ENCODE measurements at regions not wholly inside any gene's neighbourhood (a gene's known extent, or its start where the extent isn't known, plus 50 kb on each side); places are given as distances from the start of the nearest gene placed in this dataset.

DNA sequence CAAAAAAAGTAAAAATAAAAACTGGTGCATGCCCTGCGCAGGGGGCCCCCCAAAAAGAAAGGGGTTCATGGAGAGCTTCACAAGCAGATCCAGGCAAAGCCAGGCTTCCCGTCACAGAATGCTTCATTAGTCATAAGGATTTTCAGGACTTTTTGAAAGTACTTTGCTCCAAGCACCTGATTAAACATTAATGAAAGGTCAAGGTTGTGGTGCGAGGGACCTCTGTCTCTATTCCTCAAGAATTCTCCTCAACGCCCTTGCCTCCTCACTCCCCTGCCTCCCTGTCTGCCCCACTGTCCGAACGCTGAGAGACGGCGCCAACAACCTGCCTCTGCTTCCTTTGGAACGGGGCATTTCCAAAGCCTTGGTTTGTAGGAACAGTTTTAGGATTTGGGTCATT, 240.1 kb upstream of the IGF1R start:
- no peaks in the 10 kb centered on the region for H3K27me3 ChIP-seq (ENCODE audit: control insufficient read depth, insufficient read depth, low read length)
- WGBS (ENCODE audit: insufficient coverage, low lambda C conversion rate) = 0% methylated on average over 1 of the region's 9 CpGs
- H3K9me3 ChIP-seq (ENCODE audit: control insufficient read depth, low read depth, low read length) = no peaks in the 10 kb centered on the region

DNA sequence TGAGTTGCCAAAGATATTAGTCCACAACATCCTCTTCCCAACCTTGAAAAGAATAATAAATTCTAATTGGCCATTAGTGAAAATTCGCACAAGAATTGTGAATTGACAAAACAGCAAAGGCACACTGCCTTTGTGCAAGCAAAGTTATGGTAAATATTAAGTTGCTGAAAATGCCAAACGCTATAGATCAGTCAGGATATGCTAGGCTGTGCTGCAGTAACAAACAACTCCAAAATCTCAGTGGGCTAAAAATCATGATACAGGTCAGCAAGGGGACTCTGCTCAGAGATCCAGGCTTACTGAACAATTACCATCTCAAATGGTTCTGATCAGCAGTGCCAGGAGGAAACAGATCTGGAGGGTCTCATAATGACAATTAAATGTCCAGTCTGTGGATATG, 238.0 kb upstream of the IGF1R start:
- H3K9me3 ChIP-seq (ENCODE audit: control insufficient read depth, low read depth, low read length) = no peaks in the 10 kb centered on the region
- DNase-seq = no peak
- H3K4me3 ChIP-seq (ENCODE audit: low read length) = no peak overlapping the region
- no peak overlapping the region for H3K27ac ChIP-seq (ENCODE audit: low read length)
- H3K27me3 ChIP-seq (ENCODE audit: control insufficient read depth, insufficient read depth, low read length) = no peaks in the 10 kb centered on the region
- H3K4me1 ChIP-seq (ENCODE audit: control insufficient read depth, insufficient read depth, low read length) = no peaks in the 10 kb centered on the region
- 86% methylated on average over 1 of the region's 2 CpGs for WGBS (ENCODE audit: insufficient coverage, low lambda C conversion rate)
- H3K36me3 ChIP-seq (ENCODE audit: control insufficient read depth, insufficient read depth, low read length) = no peaks in the 10 kb centered on the region

More for the DNA sequence above, 240.1 kb upstream of the IGF1R start:
- Histone ChIP-seq H3K36me3 (ENCODE audit: control insufficient read depth, insufficient read depth, low read length) (no peaks in the 10 kb centered on the region), H3K4me3 (ENCODE audit: low read length) (no peak overlapping the region), H3K27ac (ENCODE audit: low read length) (no peak overlapping the region), H3K4me1 (ENCODE audit: control insufficient read depth, insufficient read depth, low read length) (no peaks in the 10 kb centered on the region)
- DNase-seq = no peak

- no CpG with 5 or more reads among the region's 2 CpGs for WGBS (ENCODE audit: insufficient coverage, low lambda C conversion rate)
- no peak for DNase-seq
Measured at GRCh38 chr15:98412852-98413251, 235.5 kb upstream of the IGF1R start.

GRCh38 chr15:98413933-98414546, 234.3 kb upstream of the IGF1R start:
- H3K27ac ChIP-seq (ENCODE audit: low read length) = no peak overlapping the region
- no peak for DNase-seq
- no peak overlapping the region for H3K4me3 ChIP-seq (ENCODE audit: low read length)
- H3K27me3 ChIP-seq (ENCODE audit: control insufficient read depth, insufficient read depth, low read length) = peaks cover 10% of the 10 kb centered on the region
- no peaks in the 10 kb centered on the region for H3K9me3 ChIP-seq (ENCODE audit: control insufficient read depth, low read depth, low read length)
- H3K4me1 ChIP-seq (ENCODE audit: control insufficient read depth, insufficient read depth, low read length) = no peaks in the 10 kb centered on the region
- no CpG with 5 or more reads among the region's 13 CpGs for WGBS (ENCODE audit: insufficient coverage, low lambda C conversion rate)
- no peaks in the 10 kb centered on the region for H3K36me3 ChIP-seq (ENCODE audit: control insufficient read depth, insufficient read depth, low read length)

More at GRCh38 chr15:98412852-98413251, 235.5 kb upstream of the IGF1R start:
- Histone ChIP-seq H3K36me3 (ENCODE audit: control insufficient read depth, insufficient read depth, low read length) (no peaks in the 10 kb centered on the region), H3K9me3 (ENCODE audit: control insufficient read depth, low read depth, low read length) (no peaks in the 10 kb centered on the region), H3K4me3 (ENCODE audit: low read length) (no peak overlapping the region), H3K4me1 (ENCODE audit: control insufficient read depth, insufficient read depth, low read length) (no peaks in the 10 kb centered on the region), H3K27ac (ENCODE audit: low read length) (no peak overlapping the region), H3K27me3 (ENCODE audit: control insufficient read depth, insufficient read depth, low read length) (peaks cover 8% of the 10 kb centered on the region)

DNA sequence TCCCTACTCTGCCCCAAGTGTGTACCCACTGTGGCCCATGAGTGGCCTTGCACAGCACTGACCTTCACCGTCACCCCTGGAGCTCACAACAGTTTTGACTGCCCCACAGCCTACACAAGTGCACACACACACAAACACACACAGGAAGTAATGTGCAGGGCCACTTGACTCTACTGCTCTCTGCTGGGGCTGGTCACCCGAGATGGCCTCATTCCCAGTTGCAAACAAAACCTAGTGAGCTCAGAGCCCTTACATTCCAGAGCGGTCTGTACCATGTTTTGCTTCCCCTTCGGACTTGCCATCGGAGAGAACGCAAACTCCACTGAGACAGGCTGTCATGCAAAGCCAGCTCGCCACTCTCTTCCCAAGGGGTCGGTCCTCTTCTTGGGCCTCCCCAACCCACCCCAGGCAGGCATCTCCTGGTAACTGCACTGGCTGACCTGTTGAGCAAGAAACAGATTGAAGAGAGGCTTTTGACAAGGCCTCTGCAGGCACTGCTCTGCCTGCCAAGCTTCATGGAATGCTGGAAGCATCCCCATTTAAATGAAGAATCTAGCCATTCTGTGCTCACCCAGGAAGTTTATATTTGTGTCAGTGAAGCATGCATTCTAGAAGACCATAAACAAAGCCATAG, 232.0 kb upstream of the IGF1R start:
- peaks cover 31% of the 10 kb centered on the region for H3K27me3 ChIP-seq (ENCODE audit: control insufficient read depth, insufficient read depth, low read length)
- H3K4me3 ChIP-seq (ENCODE audit: low read length) = no peak overlapping the region
- peaks cover 2% of the 10 kb centered on the region for H3K4me1 ChIP-seq (ENCODE audit: control insufficient read depth, insufficient read depth, low read length)
- no peak overlapping the region for H3K27ac ChIP-seq (ENCODE audit: low read length)
- no CpG with 5 or more reads among the region's 8 CpGs for WGBS (ENCODE audit: insufficient coverage, low lambda C conversion rate)
- no peaks in the 10 kb centered on the region for H3K36me3 ChIP-seq (ENCODE audit: control insufficient read depth, insufficient read depth, low read length)
- H3K9me3 ChIP-seq (ENCODE audit: control insufficient read depth, low read depth, low read length) = peaks cover 2% of the 10 kb centered on the region
- DNase-seq = no peak

- Histone ChIP-seq H3K4me1 (ENCODE audit: control insufficient read depth, insufficient read depth, low read length) (peaks cover 8% of the 10 kb centered on the region), H3K9me3 (ENCODE audit: control insufficient read depth, low read depth, low read length) (peaks cover 6% of the 10 kb centered on the region), H3K4me3 (ENCODE audit: low read length) (no peak overlapping the region), H3K27ac (ENCODE audit: low read length) (no peak overlapping the region), H3K36me3 (ENCODE audit: control insufficient read depth, insufficient read depth, low read length) (no peaks in the 10 kb centered on the region), H3K27me3 (ENCODE audit: control insufficient read depth, insufficient read depth, low read length) (peaks cover 41% of the 10 kb centered on the region)
- WGBS (ENCODE audit: insufficient coverage, low lambda C conversion rate) = no CpG with 5 or more reads among the region's 12 CpGs
- DNase-seq = no peak
Measured at GRCh38 chr15:98417346-98417745, 231.0 kb upstream of the IGF1R start.

DNA sequence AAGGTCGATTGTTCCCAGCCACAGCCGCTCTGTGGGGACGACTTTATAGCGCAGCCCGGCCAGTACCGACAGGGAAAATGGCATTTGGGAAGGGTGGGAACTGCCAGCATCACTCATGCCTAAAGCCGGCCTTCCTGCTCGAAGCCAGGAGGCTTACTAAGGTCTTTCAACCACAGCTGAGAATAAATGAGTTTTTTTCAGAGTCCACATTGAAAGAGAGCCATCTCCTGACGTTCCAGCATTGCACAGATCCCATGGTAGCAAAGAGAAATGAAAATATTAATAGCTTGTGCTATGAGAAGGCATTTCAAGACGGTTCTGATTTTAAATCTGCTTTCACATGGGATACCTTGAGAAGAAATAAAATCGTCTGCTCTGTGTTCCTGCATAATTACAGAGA, 230.2 kb upstream of the IGF1R start:
- DNase-seq = no peak
- H3K27me3 ChIP-seq (ENCODE audit: control insufficient read depth, insufficient read depth, low read length) = peaks cover 49% of the 10 kb centered on the region
- WGBS (ENCODE audit: insufficient coverage, low lambda C conversion rate) = 97% methylated on average over 6 of the region's 11 CpGs
- H3K36me3 ChIP-seq (ENCODE audit: control insufficient read depth, insufficient read depth, low read length) = no peaks in the 10 kb centered on the region
- H3K4me3 ChIP-seq (ENCODE audit: low read length) = no peak overlapping the region
- H3K27ac ChIP-seq (ENCODE audit: low read length) = no peak overlapping the region
- H3K4me1 ChIP-seq (ENCODE audit: control insufficient read depth, insufficient read depth, low read length) = peaks cover 8% of the 10 kb centered on the region
- H3K9me3 ChIP-seq (ENCODE audit: control insufficient read depth, low read depth, low read length) = peaks cover 6% of the 10 kb centered on the region

- no peak for DNase-seq
- Histone ChIP-seq H3K4me3 (ENCODE audit: low read length) (no peak overlapping the region), H3K36me3 (ENCODE audit: control insufficient read depth, insufficient read depth, low read length) (no peaks in the 10 kb centered on the region), H3K4me1 (ENCODE audit: control insufficient read depth, insufficient read depth, low read length) (peaks cover 8% of the 10 kb centered on the region), H3K9me3 (ENCODE audit: control insufficient read depth, low read depth, low read length) (peaks cover 6% of the 10 kb centered on the region), H3K27ac (ENCODE audit: low read length) (no peak overlapping the region), H3K27me3 (ENCODE audit: control insufficient read depth, insufficient read depth, low read length) (peaks cover 55% of the 10 kb centered on the region)
- WGBS (ENCODE audit: insufficient coverage, low lambda C conversion rate) = no CpG with 5 or more reads among the region's 5 CpGs
Measured at GRCh38 chr15:98419173-98419780, 229.1 kb upstream of the IGF1R start.

GRCh38 chr15:98420837-98421236, 227.5 kb upstream of the IGF1R start:
- no peak for DNase-seq
- Histone ChIP-seq H3K4me3 (ENCODE audit: low read length) (no peak overlapping the region), H3K27ac (ENCODE audit: low read length) (no peak overlapping the region), H3K4me1 (ENCODE audit: control insufficient read depth, insufficient read depth, low read length) (peaks cover 8% of the 10 kb centered on the region), H3K36me3 (ENCODE audit: control insufficient read depth, insufficient read depth, low read length) (no peaks in the 10 kb centered on the region), H3K9me3 (ENCODE audit: control insufficient read depth, low read depth, low read length) (peaks cover 6% of the 10 kb centered on the region), H3K27me3 (ENCODE audit: control insufficient read depth, insufficient read depth, low read length) (peaks cover 61% of the 10 kb centered on the region)
- WGBS (ENCODE audit: insufficient coverage, low lambda C conversion rate) = no CpG with 5 or more reads among the region's 8 CpGs

- H3K27ac ChIP-seq (ENCODE audit: low read length) = no peak overlapping the region
- WGBS (ENCODE audit: insufficient coverage, low lambda C conversion rate) = no CpG with 5 or more reads among the region's 62 CpGs
- peaks cover 6% of the 10 kb centered on the region for H3K9me3 ChIP-seq (ENCODE audit: control insufficient read depth, low read depth, low read length)
- H3K36me3 ChIP-seq (ENCODE audit: control insufficient read depth, insufficient read depth, low read length) = no peaks in the 10 kb centered on the region
- H3K4me1 ChIP-seq (ENCODE audit: control insufficient read depth, insufficient read depth, low read length) = peaks cover 8% of the 10 kb centered on the region
- no peak overlapping the region for H3K4me3 ChIP-seq (ENCODE audit: low read length)
- peaks cover 68% of the 10 kb centered on the region for H3K27me3 ChIP-seq (ENCODE audit: control insufficient read depth, insufficient read depth, low read length)
- DNase-seq = peak in 1 of 2 donors; percentile 32
Measured at GRCh38 chr15:98421419-98422129, 226.8 kb upstream of the IGF1R start.
